ENCODE measurements at regions not wholly inside any gene's neighbourhood (a gene's known extent, or its start where the extent isn't known, plus 50 kb on each side); places are given as distances from the start of the nearest gene placed in this dataset.
"Not testable (repeated sequence)": the region's sequence is repeated elsewhere in the genome, so short reads cannot be mapped to it uniquely, and the experiment has no call there.

- H3K36me3 ChIP-seq; H3K4me1 ChIP-seq; H3K4me3 ChIP-seq; intact Hi-C loops (cut with DNase I; ENCODE audit: low total_unique reads); H3K9me3 ChIP-seq; H3K27ac ChIP-seq; H3K27me3 ChIP-seq: not testable (repeated sequence)
- peak in 1 of 2 experiments; percentile 8 for TF ChIP-seq CTCF (IDR thresholded peaks at IDR 0.05)
- peak in 1 of 2 donors; percentile 43 for DNase-seq
These were observed 1092.1 kb downstream of the TMEM121 start for GRCh38 chr14:106618471-106618951.

GRCh38 chr14:106619606-106620005, 1093.2 kb downstream of the TMEM121 start:
- Histone ChIP-seq H3K27me3 (no peaks in the 10 kb centered on the region), H3K4me3 (no peak overlapping the region), H3K9me3 (no peaks in the 10 kb centered on the region), H3K27ac (no peak overlapping the region), H3K4me1 (no peaks in the 10 kb centered on the region), H3K36me3 (no peaks in the 10 kb centered on the region)
- no peak for TF ChIP-seq CTCF (IDR thresholded peaks at IDR 0.05)
- intact Hi-C loops (cut with DNase I; ENCODE audit: low total_unique reads) = no loop called here
- no peak for DNase-seq

GRCh38 chr14:106620368-106620767, 1094.0 kb downstream of the TMEM121 start:
- H3K4me1 ChIP-seq = no peaks in the 10 kb centered on the region
- H3K9me3 ChIP-seq = no peaks in the 10 kb centered on the region
- no peak overlapping the region for H3K4me3 ChIP-seq
- no peak for DNase-seq
- TF ChIP-seq CTCF (IDR thresholded peaks at IDR 0.05) = no peak
- no peak overlapping the region for H3K27ac ChIP-seq
- no peaks in the 10 kb centered on the region for H3K27me3 ChIP-seq
- intact Hi-C loops (cut with DNase I; ENCODE audit: low total_unique reads) = no loop called here
- no peaks in the 10 kb centered on the region for H3K36me3 ChIP-seq

GRCh38 chr14:106622200-106622745, 1095.9 kb downstream of the TMEM121 start:
- no peak for DNase-seq
- H3K4me1 ChIP-seq = no peaks in the 10 kb centered on the region
- H3K9me3 ChIP-seq = no peaks in the 10 kb centered on the region
- H3K36me3 ChIP-seq = no peaks in the 10 kb centered on the region
- no peaks in the 10 kb centered on the region for H3K27me3 ChIP-seq
- H3K27ac ChIP-seq = no peak overlapping the region
- intact Hi-C loops (cut with DNase I; ENCODE audit: low total_unique reads) = no loop called here
- no peak for TF ChIP-seq CTCF (IDR thresholded peaks at IDR 0.05)
- H3K4me3 ChIP-seq = no peak overlapping the region

- no peaks in the 10 kb centered on the region for H3K4me1 ChIP-seq
- H3K27ac ChIP-seq = no peak overlapping the region
- no peaks in the 10 kb centered on the region for H3K27me3 ChIP-seq
- H3K9me3 ChIP-seq = no peaks in the 10 kb centered on the region
- H3K36me3 ChIP-seq = no peaks in the 10 kb centered on the region
- DNase-seq = no peak
- TF ChIP-seq CTCF (IDR thresholded peaks at IDR 0.05) = no peak
- no peak overlapping the region for H3K4me3 ChIP-seq
- intact Hi-C loops (cut with DNase I; ENCODE audit: low total_unique reads) = no loop called here
These were observed 1098.8 kb downstream of the TMEM121 start for GRCh38 chr14:106625186-106625585.

- H3K27me3 ChIP-seq; H3K9me3 ChIP-seq; intact Hi-C loops (cut with DNase I; ENCODE audit: low total_unique reads); H3K36me3 ChIP-seq; H3K4me1 ChIP-seq; H3K27ac ChIP-seq; DNase-seq; H3K4me3 ChIP-seq: not testable (repeated sequence)
These were observed 1100.1 kb downstream of the TMEM121 start for GRCh38 chr14:106626469-106626868.

- H3K9me3 ChIP-seq; H3K4me1 ChIP-seq; intact Hi-C loops (cut with DNase I; ENCODE audit: low total_unique reads); H3K4me3 ChIP-seq; H3K36me3 ChIP-seq; DNase-seq; H3K27ac ChIP-seq; H3K27me3 ChIP-seq: not testable (repeated sequence)
These were observed 1100.7 kb downstream of the TMEM121 start for GRCh38 chr14:106626942-106627588.

All from tibial artery (tissue), 4 donors.